Endothelial cell of umbilical vein (primary cell): ENCODE measurements at regions not wholly inside any gene's neighbourhood (a gene's known extent, or its start where the extent isn't known, plus 50 kb on each side); places are given as distances from the start of the nearest gene placed in this dataset.

Experiments used
- BruUV-seq: library from RNA; stranded (reverse); fragments of 400-500 nt; replicated peaks from 2 replicates; lab custom pipeline; 2021; lab: Mats Ljungman, UMichigan
- CTCF ChIA-PET: fragments of 300-600, 350-600 bp; sonication (Branson Sonifier 250); formaldehyde crosslinking; loops from one replicate; lab custom pipeline; 2021; ENCODE audit warnings: antibody characterized with exemption, inconsistent platforms; lab: Charles Lee
- POLR2A ChIA-PET: fragments of 300-600, 350-600 bp; sonication (Branson Sonifier 250); formaldehyde crosslinking; loops from one replicate; lab custom pipeline; 2021; ENCODE audit warnings: antibody characterized with exemption, inconsistent platforms; lab: Charles Lee
- DNase-seq: peaks from one replicate; pipeline ENCODE4 v3.0.0-alpha.2; 2011; ENCODE audit warnings: low read depth, low spot score
- FAIRE-seq: peaks from 2 replicates; lab custom pipeline; 2011; peaks lifted over from hg19 to GRCh38; lab: Jason Lieb, UNC
- H2AFZ ChIP-seq: 2 replicates; pipeline ENCODE4 v1.6.0; 2012; ENCODE audit warnings: low read depth, low read length, control low read depth, inconsistent platforms
- H3K27ac ChIP-seq: 2 replicates; pipeline ENCODE4 v1.5.1; 2011; ENCODE audit warnings: low read depth, mild to moderate bottlenecking, control low read depth, low read length, moderate library complexity; ENCODE audit not compliant: insufficient read depth
- H3K27me3 ChIP-seq, 2 experiments: 2 replicates each; pipeline versions ENCODE4 v1.6.0 to v1.6.1; 2011; ENCODE audit warnings: low read length in 2 of 2, mixed read lengths in 1 of 2; ENCODE audit not compliant: control insufficient read depth in 2 of 2, insufficient read depth in 2 of 2
- H3K36me3 ChIP-seq, 2 experiments: 2 replicates in 1 of 2; 3 replicates in 1 of 2; pipeline ENCODE4 v1.5.1; 2011; ENCODE audit warnings: low read length in 2 of 2, mild to moderate bottlenecking in 1 of 2, moderate library complexity in 1 of 2; ENCODE audit not compliant: control insufficient read depth in 2 of 2, insufficient read depth in 2 of 2; ENCODE audit errors: extremely low read depth in 1 of 2
- H3K4me1 ChIP-seq: 3 replicates; pipeline ENCODE4 v1.5.1; 2011; ENCODE audit warnings: mild to moderate bottlenecking, low read length; ENCODE audit not compliant: control insufficient read depth, insufficient read depth; ENCODE audit errors: extremely low read depth
- H3K4me2 ChIP-seq: 2 replicates; pipeline ENCODE4 v1.6.1; 2011; ENCODE audit warnings: low read length, control low read depth, mixed read lengths; ENCODE audit not compliant: insufficient read depth
- H3K4me3 ChIP-seq, 3 experiments: fragments of 200-600 bp in 1 of 3; sonication (generic), shearing (Covaris generic) in 1 of 3; replicated peaks in 1 of 3; 2 replicates each; pipeline ENCODE4 v1.5.1; 2011 to 2016; ENCODE audit warnings: control low read depth in 3 of 3, low read length in 3 of 3, mild to moderate bottlenecking in 2 of 3, inconsistent platforms in 1 of 3, low read depth in 1 of 3, moderate library complexity in 1 of 3; ENCODE audit not compliant: insufficient read depth in 1 of 3
- H3K79me2 ChIP-seq: 2 replicates; pipeline ENCODE4 v1.6.0; 2012; ENCODE audit warnings: low read length, inconsistent platforms; ENCODE audit not compliant: control insufficient read depth, insufficient read depth
- H3K9ac ChIP-seq: replicated peaks from 2 replicates; pipeline ENCODE3; 2011; ENCODE audit warnings: low read length, control low read depth; ENCODE audit not compliant: insufficient read depth; ENCODE audit errors: extremely low read depth
- H3K9me1 ChIP-seq: replicated peaks from 3 replicates; pipeline ENCODE4 v1.6.0; 2011; ENCODE audit warnings: mild to moderate bottlenecking, low read length; ENCODE audit not compliant: control insufficient read depth, insufficient read depth; ENCODE audit errors: extremely low read depth
- H3K9me3 ChIP-seq: replicated peaks from 2 replicates; pipeline ENCODE4 v1.5.1; 2012; ENCODE audit warnings: low read length, inconsistent platforms; ENCODE audit not compliant: control insufficient read depth, insufficient read depth
- H4K20me1 ChIP-seq: replicated peaks from 2 replicates; pipeline ENCODE3; 2011; ENCODE audit warnings: mild to moderate bottlenecking, low read length; ENCODE audit not compliant: control insufficient read depth, insufficient read depth; ENCODE audit errors: extremely low read depth
- CTCF ChIP-seq, 2 donors: IDR thresholded peaks; 1 replicate in 1 of 2; 2 replicates in 1 of 2; pipeline ENCODE4 v1.5.1; 2011; ENCODE audit warnings: low read length in 2 of 2, mild to moderate bottlenecking in 2 of 2, moderate library complexity in 2 of 2, control low read depth in 1 of 2, inconsistent platforms in 1 of 2, low read depth in 1 of 2; ENCODE audit not compliant: insufficient read depth in 1 of 2; ENCODE audit errors: extremely low read depth in 1 of 2
- EZH2 ChIP-seq: IDR thresholded peaks from 2 replicates; pipeline ENCODE4 v1.6.1; 2012; ENCODE audit warnings: borderline replicate concordance, low read depth, mild to moderate bottlenecking, moderate library complexity, low read length, inconsistent platforms; ENCODE audit not compliant: severe bottlenecking
- FOS ChIP-seq: IDR thresholded peaks from 2 replicates; pipeline ENCODE4 v1.6.1; 2011; ENCODE audit warnings: mild to moderate bottlenecking, low read length, moderate library complexity, borderline replicate concordance; ENCODE audit not compliant: insufficient read depth
- GATA2 ChIP-seq: IDR thresholded peaks from 2 replicates; pipeline ENCODE4 v1.7.0; 2011; ENCODE audit warnings: low read depth, mild to moderate bottlenecking, moderate library complexity, mixed read lengths, low read length; ENCODE audit not compliant: insufficient read length, insufficient read depth
- JUN ChIP-seq: IDR thresholded peaks from 2 replicates; pipeline ENCODE4 v1.6.1; 2011; ENCODE audit warnings: borderline replicate concordance, low read depth; ENCODE audit not compliant: insufficient read length, insufficient read depth
- MAX ChIP-seq: IDR thresholded peaks from 2 replicates; pipeline ENCODE4 v1.6.1; 2011; ENCODE audit not compliant: insufficient read depth, insufficient read length
- MYC ChIP-seq: IDR thresholded peaks from one replicate; pipeline ENCODE4 v1.6.1; 2011; ENCODE audit warnings: mild to moderate bottlenecking, low read depth, low read length
- POLR2A ChIP-seq: IDR thresholded peaks from 2 replicates; pipeline ENCODE4 v1.6.1; 2012; ENCODE audit warnings: low read depth, mild to moderate bottlenecking, control low read depth, low read length
- POLR2AphosphoS5 ChIP-seq: IDR thresholded peaks from 2 replicates; pipeline ENCODE4 v1.6.1; 2012; ENCODE audit warnings: low read depth, mild to moderate bottlenecking, control low read depth, low read length, moderate library complexity; ENCODE audit not compliant: insufficient read depth
- dilution Hi-C: fragments of 300-500 bp; cut with MboI; formaldehyde crosslinking; loops from one replicate; pipeline ENCODE4 v1.15.0; 2019; ENCODE audit warnings: low sequenced_read_pairs; ENCODE audit not compliant: extremely low pct_ligation_motif_present
- intact Hi-C: fragments of 100-400 bp; cut with micrococcal nuclease; formaldehyde crosslinking; loops from one replicate; pipeline ENCODE4 v1.10.0; 2022

- no peaks in the 10 kb centered on the region for H3K79me2 ChIP-seq
- no peaks in the 10 kb centered on the region for H4K20me1 ChIP-seq
- POLR2A ChIA-PET: no interaction called here
- no peaks in the 10 kb centered on the region for H3K27me3 ChIP-seq
- no peaks in the 10 kb centered on the region for H3K9me1 ChIP-seq
- BruUV-seq: no TSS peak
- no peaks in the 10 kb centered on the region for H3K36me3 ChIP-seq
- peaks cover 15% of the 10 kb centered on the region for H3K4me1 ChIP-seq
- FAIRE-seq: no peak
- no peaks in the 10 kb centered on the region for H3K9me3 ChIP-seq
- dilution Hi-C loops: no loop called here
- CTCF ChIA-PET: interaction anchor here (2.7 kb wide), 1 partner anchor 145 kb away, joined by 9 read pairs; no protein-coding TSS in a partner anchor
- no peak overlapping the region for H3K27ac ChIP-seq
- no peak for DNase-seq
- no peak overlapping the region for H3K4me2 ChIP-seq
- intact Hi-C loops: no loop called here
- no peak overlapping the region for H3K4me3 ChIP-seq
- no peak overlapping the region for H2AFZ ChIP-seq
- TF ChIP-seq MAX (no peak), CTCF (IDR thresholded peaks at IDR 0.05; ENCODE audit: extremely low read depth in 1 of 2, insufficient read depth in 1 of 2, low read depth in 1 of 2, low read length in 2 of 2) (no peak), GATA2 (no peak), POLR2A (no peak), MYC (no peak), EZH2 (no peak), JUN (no peak), POLR2AphosphoS5 (no peak), FOS (no peak)
- no peak overlapping the region for H3K9ac ChIP-seq
Observed at GRCh38 chr5:68431186-68431585, 215.6 kb downstream of the PIK3R1 start.
